ENCODE measurements at regions not wholly inside any gene's neighbourhood (a gene's known extent, or its start where the extent isn't known, plus 50 kb on each side); places are given as distances from the start of the nearest gene placed in this dataset.

GRCh38 chr5:125053179-125053578, 306.7 kb upstream of the ZNF608 start:
- no peaks in the 10 kb centered on the region for H3K9me3 ChIP-seq
- no peak for DNase-seq
- TF ChIP-seq, protein P1, sequence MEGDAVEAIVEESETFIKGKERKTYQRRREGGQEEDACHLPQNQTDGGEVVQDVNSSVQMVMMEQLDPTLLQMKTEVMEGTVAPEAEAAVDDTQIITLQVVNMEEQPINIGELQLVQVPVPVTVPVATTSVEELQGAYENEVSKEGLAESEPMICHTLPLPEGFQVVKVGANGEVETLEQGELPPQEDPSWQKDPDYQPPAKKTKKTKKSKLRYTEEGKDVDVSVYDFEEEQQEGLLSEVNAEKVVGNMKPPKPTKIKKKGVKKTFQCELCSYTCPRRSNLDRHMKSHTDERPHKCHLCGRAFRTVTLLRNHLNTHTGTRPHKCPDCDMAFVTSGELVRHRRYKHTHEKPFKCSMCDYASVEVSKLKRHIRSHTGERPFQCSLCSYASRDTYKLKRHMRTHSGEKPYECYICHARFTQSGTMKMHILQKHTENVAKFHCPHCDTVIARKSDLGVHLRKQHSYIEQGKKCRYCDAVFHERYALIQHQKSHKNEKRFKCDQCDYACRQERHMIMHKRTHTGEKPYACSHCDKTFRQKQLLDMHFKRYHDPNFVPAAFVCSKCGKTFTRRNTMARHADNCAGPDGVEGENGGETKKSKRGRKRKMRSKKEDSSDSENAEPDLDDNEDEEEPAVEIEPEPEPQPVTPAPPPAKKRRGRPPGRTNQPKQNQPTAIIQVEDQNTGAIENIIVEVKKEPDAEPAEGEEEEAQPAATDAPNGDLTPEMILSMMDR (IDR thresholded peaks at IDR 0.05), result no peak
- no peak for TF ChIP-seq POLR2A (IDR thresholded peaks at IDR 0.05)
- H3K27me3 ChIP-seq, result no peaks in the 10 kb centered on the region
- no peak overlapping the region for H3K4me3 ChIP-seq
- intact Hi-C loops (cut with DNase I; ENCODE audit: low total_unique reads), result no loop called here
- H3K36me3 ChIP-seq, result no peaks in the 10 kb centered on the region
- H3K4me1 ChIP-seq, result no peaks in the 10 kb centered on the region
- H3K27ac ChIP-seq, result no peak overlapping the region

GRCh38 chr5:125054146-125054545, 307.7 kb upstream of the ZNF608 start:
- intact Hi-C loops (cut with DNase I; ENCODE audit: low total_unique reads), result no loop called here

DNA sequence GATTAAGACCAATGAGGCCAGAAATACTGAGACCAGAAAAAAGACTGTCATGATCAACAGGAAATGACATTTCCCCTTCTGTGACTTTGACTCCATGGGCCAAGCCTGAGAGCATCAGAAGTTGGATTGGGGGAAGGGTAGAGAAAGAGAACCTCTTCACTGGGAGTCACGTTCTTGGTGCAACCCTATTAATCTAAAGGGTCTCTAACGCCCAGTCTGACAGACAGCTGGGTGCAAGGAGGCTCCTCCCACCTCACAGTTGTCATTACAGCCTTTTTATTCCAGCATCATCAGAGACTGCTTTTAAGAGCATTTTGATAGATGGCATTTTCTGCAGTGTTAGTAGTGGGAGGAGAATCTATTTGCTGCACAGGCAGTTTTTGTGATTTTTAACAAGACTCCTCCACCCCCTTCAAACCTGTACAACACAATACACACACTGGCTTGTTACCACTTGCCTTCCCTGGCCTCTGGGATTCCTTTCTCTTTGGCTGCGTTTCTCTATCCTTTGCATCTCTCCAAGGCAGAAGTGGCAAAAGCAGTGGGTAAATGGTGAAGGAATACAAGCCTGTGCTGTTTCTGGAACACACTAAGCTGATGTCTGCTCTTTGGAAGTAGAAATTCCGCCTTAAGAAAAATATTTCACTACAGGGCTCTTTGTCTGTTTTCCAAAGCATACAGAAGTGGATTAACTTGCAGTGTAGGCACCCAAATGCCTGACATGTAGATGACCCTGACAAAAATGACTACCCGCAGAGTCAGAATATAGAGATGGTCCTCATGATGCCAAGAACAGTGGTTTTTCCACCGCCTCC, 310.4 kb upstream of the ZNF608 start:
- DNase-seq, result no peak

More at GRCh38 chr5:125054146-125054545, 307.7 kb upstream of the ZNF608 start:
- Histone ChIP-seq H3K9me3 (no peaks in the 10 kb centered on the region), H3K27me3 (no peaks in the 10 kb centered on the region), H3K27ac (no peak overlapping the region), H3K36me3 (no peaks in the 10 kb centered on the region), H3K4me3 (no peak overlapping the region), H3K4me1 (no peaks in the 10 kb centered on the region)
- TF ChIP-seq, protein P1 (IDR thresholded peaks at IDR 0.05), result no peak
- no peak for TF ChIP-seq POLR2A (IDR thresholded peaks at IDR 0.05)
- no peak for DNase-seq

GRCh38 chr5:125057912-125058826, 311.7 kb upstream of the ZNF608 start:
- no peak overlapping the region for H3K4me3 ChIP-seq
- no peaks in the 10 kb centered on the region for H3K27me3 ChIP-seq
- H3K36me3 ChIP-seq, result no peaks in the 10 kb centered on the region
- no peak overlapping the region for H3K27ac ChIP-seq
- no peaks in the 10 kb centered on the region for H3K9me3 ChIP-seq
- no peak for TF ChIP-seq POLR2A (IDR thresholded peaks at IDR 0.05)
- TF ChIP-seq, protein P1 (IDR thresholded peaks at IDR 0.05), result no peak
- intact Hi-C loops (cut with DNase I; ENCODE audit: low total_unique reads), result no loop called here
- DNase-seq, result no peak
- H3K4me1 ChIP-seq, result no peaks in the 10 kb centered on the region

More for the DNA sequence above, 310.4 kb upstream of the ZNF608 start:
- Histone ChIP-seq H3K4me3 (no peak overlapping the region), H3K27me3 (no peaks in the 10 kb centered on the region), H3K36me3 (no peaks in the 10 kb centered on the region), H3K4me1 (no peaks in the 10 kb centered on the region), H3K27ac (peak overlapping the region in 1 of 2 donors; percentile 9), H3K9me3 (no peaks in the 10 kb centered on the region)
- no peak for TF ChIP-seq POLR2A (IDR thresholded peaks at IDR 0.05)
- TF ChIP-seq, protein P1 (IDR thresholded peaks at IDR 0.05), result no peak
- intact Hi-C loops (cut with DNase I; ENCODE audit: low total_unique reads), result no loop called here
